Panc1 (cell line): ENCODE measurements at regions not wholly inside any gene's neighbourhood (a gene's known extent, or its start where the extent isn't known, plus 50 kb on each side); places are given as distances from the start of the nearest gene placed in this dataset.

ENCODE experiments used
- ATAC-seq: fragments of 200-7000 bp; cut with Tn5 transposase; 2 replicates; pipeline ENCODE4 v1.9.1; 2020; ENCODE audit warnings: mild to moderate bottlenecking, moderate library complexity
- BruUV-seq: library from RNA; stranded (reverse); fragments of 400-500 nt; replicated peaks from 2 replicates; lab custom pipeline; 2021; lab: Mats Ljungman, UMichigan
- CTCF ChIA-PET: fragments of 300-600 bp; sonication (Branson Sonifier 250); formaldehyde crosslinking; loops from one replicate; lab custom pipeline; 2022; ENCODE audit warnings: antibody characterized with exemption; lab: Charles Lee
- POLR2A ChIA-PET: fragments of 300-600 bp; sonication (Branson Sonifier 250); formaldehyde crosslinking; loops from one replicate; lab custom pipeline; 2022; ENCODE audit warnings: antibody characterized with exemption; lab: Charles Lee
- DNase-seq: peaks from one replicate; pipeline ENCODE4 v3.0.0-alpha.2; 2010; ENCODE audit warnings: low read depth, low spot score
- H3K27ac ChIP-seq: 2 replicates; pipeline ENCODE4 v1.5.1; 2011; ENCODE audit warnings: mild to moderate bottlenecking, low read length, inconsistent platforms
- H3K27me3 ChIP-seq: fragments of 200-500 bp; sonication (Bioruptor generic); 2 replicates; pipeline ENCODE4 v1.6.0; 2014; ENCODE audit warnings: low read length, inconsistent platforms; ENCODE audit not compliant: control insufficient read depth, insufficient read depth
- H3K36me3 ChIP-seq: fragments of 200-500 bp; sonication (Bioruptor generic); 2 replicates; pipeline ENCODE4 v1.5.1; 2014; ENCODE audit warnings: inconsistent platforms, mild to moderate bottlenecking, low read length, moderate library complexity; ENCODE audit not compliant: control insufficient read depth, insufficient read depth
- H3K4me1 ChIP-seq: 2 replicates; pipeline ENCODE4 v1.5.1; 2011; ENCODE audit warnings: inconsistent platforms, mild to moderate bottlenecking, low read length, moderate library complexity; ENCODE audit not compliant: control insufficient read depth, insufficient read depth
- H3K4me3 ChIP-seq, 2 experiments: 2 replicates each; pipeline ENCODE4 v1.5.1; 2011 to 2012; ENCODE audit warnings: low read depth in 2 of 2, low read length in 2 of 2, mild to moderate bottlenecking in 2 of 2, inconsistent platforms in 1 of 2, moderate library complexity in 1 of 2
- H3K9me3 ChIP-seq: fragments of 200-500 bp; sonication (Bioruptor generic); 2 replicates; pipeline ENCODE4 v1.5.1; 2014; ENCODE audit warnings: low read depth, mild to moderate bottlenecking, inconsistent platforms, low read length, moderate library complexity; ENCODE audit not compliant: control insufficient read depth, insufficient read depth
- CTCF ChIP-seq: fragments of 450-650 bp; IDR thresholded peaks from 2 replicates; pipeline ENCODE4 v1.5.1; 2017; ENCODE audit warnings: mild to moderate bottlenecking
- POLR2AphosphoS5 ChIP-seq: IDR thresholded peaks from 2 replicates; pipeline ENCODE4 v1.6.1; 2012; ENCODE audit warnings: mild to moderate bottlenecking, low read depth, low read length, moderate library complexity
- SIN3A ChIP-seq: IDR thresholded peaks from 2 replicates; pipeline ENCODE4 v1.6.1; 2012; ENCODE audit warnings: low read depth, mild to moderate bottlenecking, low read length, moderate library complexity, borderline replicate concordance; ENCODE audit not compliant: insufficient read depth
- TCF7L2 ChIP-seq: IDR thresholded peaks from 2 replicates; pipeline ENCODE4 v1.6.1; 2011; ENCODE audit warnings: mild to moderate bottlenecking, low read depth, low read length, inconsistent platforms
- in situ Hi-C: cut with HindIII; loops from 2 replicates; pipeline ENCODE4 v1.10.0; 2016; ENCODE audit warnings: low sequenced_read_pairs, low pct_unique_long_range_greater_than_20kb
- intact Hi-C: fragments of 100-400 bp; cut with micrococcal nuclease; formaldehyde crosslinking; loops from one replicate; pipeline ENCODE4 v1.10.0; 2022; ENCODE audit not compliant: unreplicated experiment
- TF ChIP-seq, protein P1 (sequence below), 2 experiments: IDR thresholded peaks; 2 replicates each; pipeline ENCODE4 v1.6.1; 2011 to 2012; ENCODE audit warnings: low read depth in 2 of 2, control low read depth in 1 of 2, low read length in 1 of 2, mild to moderate bottlenecking in 1 of 2, moderate library complexity in 1 of 2; ENCODE audit not compliant: insufficient read depth in 1 of 2

- TF ChIP-seq CTCF = no peak
- TF ChIP-seq, protein P1, sequence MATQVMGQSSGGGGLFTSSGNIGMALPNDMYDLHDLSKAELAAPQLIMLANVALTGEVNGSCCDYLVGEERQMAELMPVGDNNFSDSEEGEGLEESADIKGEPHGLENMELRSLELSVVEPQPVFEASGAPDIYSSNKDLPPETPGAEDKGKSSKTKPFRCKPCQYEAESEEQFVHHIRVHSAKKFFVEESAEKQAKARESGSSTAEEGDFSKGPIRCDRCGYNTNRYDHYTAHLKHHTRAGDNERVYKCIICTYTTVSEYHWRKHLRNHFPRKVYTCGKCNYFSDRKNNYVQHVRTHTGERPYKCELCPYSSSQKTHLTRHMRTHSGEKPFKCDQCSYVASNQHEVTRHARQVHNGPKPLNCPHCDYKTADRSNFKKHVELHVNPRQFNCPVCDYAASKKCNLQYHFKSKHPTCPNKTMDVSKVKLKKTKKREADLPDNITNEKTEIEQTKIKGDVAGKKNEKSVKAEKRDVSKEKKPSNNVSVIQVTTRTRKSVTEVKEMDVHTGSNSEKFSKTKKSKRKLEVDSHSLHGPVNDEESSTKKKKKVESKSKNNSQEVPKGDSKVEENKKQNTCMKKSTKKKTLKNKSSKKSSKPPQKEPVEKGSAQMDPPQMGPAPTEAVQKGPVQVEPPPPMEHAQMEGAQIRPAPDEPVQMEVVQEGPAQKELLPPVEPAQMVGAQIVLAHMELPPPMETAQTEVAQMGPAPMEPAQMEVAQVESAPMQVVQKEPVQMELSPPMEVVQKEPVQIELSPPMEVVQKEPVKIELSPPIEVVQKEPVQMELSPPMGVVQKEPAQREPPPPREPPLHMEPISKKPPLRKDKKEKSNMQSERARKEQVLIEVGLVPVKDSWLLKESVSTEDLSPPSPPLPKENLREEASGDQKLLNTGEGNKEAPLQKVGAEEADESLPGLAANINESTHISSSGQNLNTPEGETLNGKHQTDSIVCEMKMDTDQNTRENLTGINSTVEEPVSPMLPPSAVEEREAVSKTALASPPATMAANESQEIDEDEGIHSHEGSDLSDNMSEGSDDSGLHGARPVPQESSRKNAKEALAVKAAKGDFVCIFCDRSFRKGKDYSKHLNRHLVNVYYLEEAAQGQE (IDR thresholded peaks at IDR 0.05; ENCODE audit: insufficient read depth in 1 of 2, low read depth in 2 of 2, low read length in 1 of 2) = no peak
- TF ChIP-seq TCF7L2 = no peak
- no peak for TF ChIP-seq POLR2AphosphoS5
- no peak for TF ChIP-seq SIN3A
Measured at GRCh38 chr6:140036196-140036595, 661.7 kb upstream of the CITED2 start.

DNA sequence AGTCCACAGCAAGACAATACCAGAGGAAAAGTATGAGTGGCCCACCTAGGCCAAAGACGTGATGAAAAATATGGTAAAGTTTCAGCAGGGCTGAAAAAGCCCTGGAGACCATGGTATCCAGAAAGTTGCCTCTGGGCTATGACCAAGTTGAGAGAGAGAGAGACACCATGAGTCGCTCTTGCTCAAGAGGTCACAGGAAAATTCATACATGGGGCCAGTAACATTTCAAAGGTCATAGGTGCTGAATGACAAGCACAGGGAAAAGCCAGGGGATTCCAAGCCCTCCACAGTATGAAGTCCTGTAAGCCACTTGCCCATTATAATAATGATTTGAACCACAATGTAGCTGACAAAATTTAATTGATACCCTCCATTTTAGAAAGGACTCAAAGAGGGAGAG is 657.7 kb upstream of the CITED2 start:
- ChIA-PET CTCF (no interaction called here), POLR2A (interaction anchor here (0.6 kb wide), 2 partner anchors 267 to 407 kb away, joined by 3 read pairs; no protein-coding TSS in a partner anchor)
- H3K36me3 ChIP-seq = no peaks in the 10 kb centered on the region
- in situ Hi-C loops = no loop called here
- H3K4me3 ChIP-seq = no peak overlapping the region
- BruUV-seq = no TSS peak
- intact Hi-C loops = no loop called here
- H3K9me3 ChIP-seq = peaks cover 4% of the 10 kb centered on the region; the same call in 1 of the 2 replicates
- H3K27me3 ChIP-seq = no peaks in the 10 kb centered on the region
- DNase-seq (no peak), ATAC-seq (no peak)
- H3K4me1 ChIP-seq = no peaks in the 10 kb centered on the region
- H3K27ac ChIP-seq = no peak overlapping the region
- TF ChIP-seq CTCF = no peak
- TF ChIP-seq, protein P1 (IDR thresholded peaks at IDR 0.05; ENCODE audit: insufficient read depth in 1 of 2, low read depth in 2 of 2, low read length in 1 of 2) = no peak
- no peak for TF ChIP-seq POLR2AphosphoS5
- no peak for TF ChIP-seq SIN3A
- no peak for TF ChIP-seq TCF7L2

More at GRCh38 chr6:140036196-140036595, 661.7 kb upstream of the CITED2 start:
- no peak overlapping the region for H3K4me3 ChIP-seq
- no peak overlapping the region for H3K27ac ChIP-seq
- ATAC-seq (no peak), DNase-seq (no peak)
- BruUV-seq = no TSS peak
- no peaks in the 10 kb centered on the region for H3K36me3 ChIP-seq
- intact Hi-C loops = no loop called here
- H3K27me3 ChIP-seq = no peaks in the 10 kb centered on the region
- ChIA-PET CTCF (no interaction called here), POLR2A (no interaction called here)
- no peaks in the 10 kb centered on the region for H3K4me1 ChIP-seq
- H3K9me3 ChIP-seq = peaks cover 5% of the 10 kb centered on the region; the same call in 1 of the 2 replicates
- in situ Hi-C loops = no loop called here
